ENCODE measurements at regions not wholly inside any gene's neighbourhood (a gene's known extent, or its start where the extent isn't known, plus 50 kb on each side); places are given as distances from the start of the nearest gene placed in this dataset.

DNA sequence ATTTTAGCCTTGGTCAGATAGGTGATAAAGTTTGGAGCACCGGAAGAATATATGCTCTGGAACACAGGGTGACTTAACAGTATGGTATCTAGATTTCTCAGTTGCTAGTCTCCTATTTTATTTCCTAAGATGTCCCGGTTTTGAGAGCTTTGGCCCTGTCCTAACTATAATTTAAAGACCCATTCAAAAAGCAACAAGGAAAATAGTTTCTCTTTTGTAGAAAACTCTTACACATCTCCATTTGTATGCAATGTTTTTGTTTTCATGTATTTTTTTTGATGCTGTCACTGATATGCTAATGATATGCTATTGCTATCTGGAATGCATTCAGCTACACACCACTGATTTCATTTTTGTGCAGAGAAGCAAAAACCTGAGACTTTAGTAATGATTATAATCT is 237.8 kb downstream of the GPD2 start:
- DNase-seq (ENCODE audit: low read depth): no peak
- TF ChIP-seq CTCF (IDR thresholded peaks at IDR 0.05; ENCODE audit: control insufficient read depth, extremely low read depth, insufficient read depth): no peak
- no peak overlapping the region for H3K4me3 ChIP-seq (ENCODE audit: low read depth, low read length)

- no peak overlapping the region for H3K4me3 ChIP-seq (ENCODE audit: low read depth, low read length)
- DNase-seq (ENCODE audit: low read depth): no peak
- no peak for TF ChIP-seq CTCF (IDR thresholded peaks at IDR 0.05; ENCODE audit: control insufficient read depth, extremely low read depth, insufficient read depth)
Measured at GRCh38 chr2:156675896-156676295, 239.7 kb downstream of the GPD2 start.

- no peak overlapping the region for H3K4me3 ChIP-seq (ENCODE audit: low read depth, low read length)
- no peak for TF ChIP-seq CTCF (IDR thresholded peaks at IDR 0.05; ENCODE audit: control insufficient read depth, extremely low read depth, insufficient read depth)
- no peak for DNase-seq (ENCODE audit: low read depth)
Measured at GRCh38 chr2:156679820-156680219, 243.6 kb downstream of the GPD2 start.

DNA sequence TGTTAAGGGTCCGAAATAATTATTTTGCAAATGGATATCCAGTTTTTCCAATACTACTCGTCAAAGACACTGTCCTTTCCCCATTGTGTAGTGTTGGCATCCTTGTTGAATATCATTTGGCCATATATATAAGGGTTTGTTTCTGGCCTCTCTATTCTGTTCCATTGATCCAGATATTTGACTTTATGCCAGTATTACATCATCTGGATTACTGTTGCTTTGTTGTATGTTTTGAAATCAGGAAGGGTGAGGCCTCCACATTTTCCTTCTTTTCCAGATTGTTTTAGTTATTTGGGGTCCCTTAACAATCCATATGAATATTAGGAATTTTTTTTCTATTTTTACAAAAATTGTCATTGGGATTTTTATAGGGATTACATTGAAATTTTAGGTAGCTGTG is 244.1 kb downstream of the GPD2 start:
- no peak for TF ChIP-seq CTCF (IDR thresholded peaks at IDR 0.05; ENCODE audit: control insufficient read depth, extremely low read depth, insufficient read depth)
- no peak overlapping the region for H3K4me3 ChIP-seq (ENCODE audit: low read depth, low read length)
- DNase-seq (ENCODE audit: low read depth): no peak

DNA sequence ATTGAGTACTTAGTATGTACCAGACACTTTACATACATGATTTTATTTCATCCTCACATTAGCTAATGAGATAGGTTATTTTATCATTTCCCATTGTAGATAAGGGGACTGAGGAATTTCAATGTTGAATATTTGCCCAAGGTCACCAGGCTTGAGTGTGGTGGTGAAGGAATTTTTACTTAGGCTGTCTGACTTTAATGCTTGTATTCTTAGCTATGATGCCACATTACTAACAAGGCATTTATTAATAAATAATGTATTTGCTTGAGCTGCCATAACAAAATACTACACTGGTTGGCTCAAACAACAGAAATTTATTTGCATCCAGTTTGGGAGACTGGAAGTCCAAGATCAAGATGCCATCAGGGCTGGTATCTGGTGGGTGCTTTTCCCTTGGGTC is 250.9 kb downstream of the GPD2 start:
- no peak for TF ChIP-seq CTCF (IDR thresholded peaks at IDR 0.05; ENCODE audit: control insufficient read depth, extremely low read depth, insufficient read depth)
- DNase-seq (ENCODE audit: low read depth): no peak
- no peak overlapping the region for H3K4me3 ChIP-seq (ENCODE audit: low read depth, low read length)

GRCh38 chr2:156687715-156688114 is 251.5 kb downstream of the GPD2 start:
- DNase-seq (ENCODE audit: low read depth): no peak
- no peak for TF ChIP-seq CTCF (IDR thresholded peaks at IDR 0.05; ENCODE audit: control insufficient read depth, extremely low read depth, insufficient read depth)
- no peak overlapping the region for H3K4me3 ChIP-seq (ENCODE audit: low read depth, low read length)

DNA sequence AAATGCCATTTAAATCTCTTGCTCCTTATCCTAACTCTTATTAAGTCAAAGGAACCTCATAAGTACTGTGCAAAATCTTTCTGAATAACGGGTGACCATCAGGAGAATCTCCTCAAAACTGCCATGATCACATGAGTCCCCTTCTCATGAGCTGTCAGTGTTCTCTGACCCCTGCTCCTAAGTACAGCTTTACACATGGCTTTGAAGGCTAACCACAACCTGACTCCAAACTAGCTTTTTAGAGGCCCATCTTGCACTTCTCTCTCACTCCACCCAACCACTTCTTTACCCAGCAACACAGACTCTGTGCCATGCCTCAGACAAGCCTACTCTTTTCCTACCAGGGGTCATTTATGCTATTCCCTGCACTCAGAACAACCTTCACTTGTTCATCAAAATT is 253.8 kb downstream of the GPD2 start:
- DNase-seq (ENCODE audit: low read depth): no peak
- TF ChIP-seq CTCF (IDR thresholded peaks at IDR 0.05; ENCODE audit: control insufficient read depth, extremely low read depth, insufficient read depth): no peak
- no peak overlapping the region for H3K4me3 ChIP-seq (ENCODE audit: low read depth, low read length)
